ENCODE measurements at regions not wholly inside any gene's neighbourhood (a gene's known extent, or its start where the extent isn't known, plus 50 kb on each side); places are given as distances from the start of the nearest gene placed in this dataset.

GRCh38 chr6:14399635-14400034, 282.1 kb downstream of the CD83 start:
- TF ChIP-seq POLR2A (IDR thresholded peaks at IDR 0.05), result no peak
- TF ChIP-seq CTCF (IDR thresholded peaks at IDR 0.05), result no peak
- TF ChIP-seq EP300 (IDR thresholded peaks at IDR 0.05), result no peak
